ENCODE measurements at regions not wholly inside any gene's neighbourhood (a gene's known extent, or its start where the extent isn't known, plus 50 kb on each side); places are given as distances from the start of the nearest gene placed in this dataset.

- DNase-seq (peak in 1 of 2 donors; percentile 6), ATAC-seq (peak in 3 of 8 donors; percentile 57 to 60 (median 58))
- no peak for TF ChIP-seq CTCF (IDR thresholded peaks at IDR 0.05)
- H3K4me3 ChIP-seq = no peak overlapping the region
- no peaks in the 10 kb centered on the region for H3K36me3 ChIP-seq
- no peak overlapping the region for H3K27ac ChIP-seq
- peaks cover 0 to 5% (median 0%) of the 10 kb centered on the region in 9 donors for H3K4me1 ChIP-seq
- no peaks in the 10 kb centered on the region for H3K27me3 ChIP-seq
- H3K9me3 ChIP-seq = peaks cover 0 to 25% (median 0%) of the 10 kb centered on the region in 11 donors
- intact Hi-C loops (cut with DNase I) = no loop called here
Observed at GRCh38 chr1:79887059-79887458, 880.5 kb upstream of the ADGRL4 start.

GRCh38 chr1:79885101-79885500, 878.6 kb upstream of the ADGRL4 start:
- intact Hi-C loops (cut with DNase I) = no loop called here
- Histone ChIP-seq H3K9me3 (peaks cover 0 to 29% (median 0%) of the 10 kb centered on the region in 11 donors), H3K27ac (no peak overlapping the region), H3K27me3 (no peaks in the 10 kb centered on the region), H3K36me3 (no peaks in the 10 kb centered on the region), H3K4me1 (peaks cover 0 to 5% (median 0%) of the 10 kb centered on the region in 9 donors), H3K4me3 (no peak overlapping the region)
- DNase-seq = no peak
- ATAC-seq = no peak
- no peak for TF ChIP-seq CTCF (IDR thresholded peaks at IDR 0.05)

- H3K9me3 ChIP-seq = peaks cover 0 to 24% (median 0%) of the 10 kb centered on the region in 11 donors
- no peaks in the 10 kb centered on the region for H3K4me1 ChIP-seq
- H3K27ac ChIP-seq = no peak overlapping the region
- no peak overlapping the region for H3K4me3 ChIP-seq
- TF ChIP-seq CTCF (IDR thresholded peaks at IDR 0.05) = no peak
- WGBS, 2 donors = 71 to 86% methylated on average over 2 of the region's 2 CpGs
- intact Hi-C loops (cut with DNase I) = no loop called here
- no peaks in the 10 kb centered on the region for H3K36me3 ChIP-seq
- no peak for ATAC-seq
- no peaks in the 10 kb centered on the region for H3K27me3 ChIP-seq
- no peak for DNase-seq
Observed at GRCh38 chr1:79877086-79877485, 870.6 kb upstream of the ADGRL4 start.

GRCh38 chr1:79875187-79875586, 868.7 kb upstream of the ADGRL4 start:
- WGBS, 2 donors = 84 to 91% methylated on average over 5 of the region's 5 CpGs
- no peak for DNase-seq
- Histone ChIP-seq H3K27me3 (no peaks in the 10 kb centered on the region), H3K4me3 (no peak overlapping the region), H3K9me3 (peaks cover 0 to 23% (median 0%) of the 10 kb centered on the region in 11 donors), H3K36me3 (no peaks in the 10 kb centered on the region), H3K27ac (no peak overlapping the region), H3K4me1 (no peaks in the 10 kb centered on the region)
- intact Hi-C loops (cut with DNase I) = no loop called here
- no peak for TF ChIP-seq CTCF (IDR thresholded peaks at IDR 0.05)
- ATAC-seq = no peak
